Fibroblast of skin of back (primary cell): ENCODE measurements at regions not wholly inside any gene's neighbourhood (a gene's known extent, or its start where the extent isn't known, plus 50 kb on each side); places are given as distances from the start of the nearest gene placed in this dataset.

Source experiments
- DNase-seq: peaks from one replicate; pipeline ENCODE4 v3.0.0-alpha.2; 2013

GRCh38 chr12:85352016-85352415, 72.0 kb downstream of the ALX1 start:
- DNase-seq: no peak

DNA sequence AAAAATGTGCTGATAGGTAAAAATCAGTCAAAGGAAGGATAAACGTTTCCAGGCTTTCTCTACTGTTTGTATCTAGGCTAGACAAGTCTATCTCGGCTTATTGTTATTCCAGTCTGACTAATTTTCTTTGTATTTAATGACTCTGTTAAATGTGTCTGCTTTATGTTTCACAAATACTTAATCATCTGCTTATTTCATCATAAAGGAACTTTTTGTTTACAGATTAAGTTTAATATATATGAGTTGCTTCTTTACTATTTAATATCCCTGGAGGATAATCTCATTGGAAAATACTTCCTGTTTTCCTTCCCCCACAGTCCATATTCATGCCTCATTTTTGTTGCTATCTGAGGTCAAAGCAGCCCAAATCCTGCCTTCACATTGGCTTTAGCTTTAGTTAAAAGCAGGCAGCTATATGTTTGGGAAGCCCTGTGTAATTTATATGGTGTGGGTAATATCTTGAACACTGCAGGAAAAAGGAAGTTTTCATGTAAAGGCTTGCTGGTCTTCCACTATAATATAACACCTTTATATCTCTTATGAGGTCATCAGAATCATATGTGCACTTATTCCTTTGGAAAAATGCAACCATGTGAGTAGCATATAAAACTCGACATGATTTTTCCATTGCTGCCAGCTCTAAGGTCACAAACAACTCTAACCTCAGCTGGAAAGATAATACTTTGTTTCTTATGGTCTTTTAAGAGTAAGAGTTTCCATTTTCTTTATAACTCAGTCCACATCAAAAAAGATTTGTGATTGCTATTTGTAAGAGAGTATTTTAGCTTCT, 76.8 kb downstream of the ALX1 start:
- peak; percentile 0 for DNase-seq

DNA sequence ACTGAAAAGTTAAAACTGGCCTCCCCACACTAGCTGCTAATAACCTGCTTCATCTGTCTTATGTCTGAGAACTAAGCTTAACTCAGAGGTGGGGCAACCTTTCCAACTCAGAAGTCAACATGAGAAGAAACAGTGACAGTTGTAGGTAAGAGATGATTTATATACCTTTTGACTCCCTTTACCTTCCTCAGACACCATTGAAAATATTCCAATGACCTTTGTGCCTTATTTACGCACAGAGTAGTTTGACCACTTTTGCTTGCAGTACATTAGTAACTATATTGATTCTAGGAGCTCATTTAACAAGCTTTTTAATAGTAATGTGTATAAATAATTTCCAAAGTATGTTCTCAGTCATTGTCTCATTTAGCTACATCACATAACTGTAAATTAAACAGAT, 77.6 kb downstream of the ALX1 start:
- no peak for DNase-seq

DNA sequence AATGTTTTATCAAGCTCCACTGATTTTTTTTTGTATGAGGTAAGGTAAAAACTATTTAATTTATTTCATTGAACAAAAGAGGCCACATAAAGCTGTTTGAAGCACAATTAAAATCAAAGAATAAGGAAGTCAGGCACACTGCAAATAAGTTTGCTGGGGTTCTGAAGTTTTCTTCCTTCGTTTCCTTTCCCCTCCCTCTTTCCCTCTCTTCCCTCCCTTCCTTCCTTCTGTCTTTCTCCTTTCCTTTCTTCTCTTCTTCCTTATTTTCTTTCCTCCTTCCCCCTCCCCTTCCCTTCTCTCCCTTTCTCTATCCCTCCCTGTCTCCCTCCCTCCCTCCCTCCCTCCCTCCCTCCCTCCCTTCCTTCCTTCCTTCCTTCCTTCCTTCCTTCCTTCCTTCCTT, 78.7 kb downstream of the ALX1 start:
- DNase-seq: no peak

GRCh38 chr12:85363382-85364190, 83.6 kb downstream of the ALX1 start:
- DNase-seq: no peak

DNA sequence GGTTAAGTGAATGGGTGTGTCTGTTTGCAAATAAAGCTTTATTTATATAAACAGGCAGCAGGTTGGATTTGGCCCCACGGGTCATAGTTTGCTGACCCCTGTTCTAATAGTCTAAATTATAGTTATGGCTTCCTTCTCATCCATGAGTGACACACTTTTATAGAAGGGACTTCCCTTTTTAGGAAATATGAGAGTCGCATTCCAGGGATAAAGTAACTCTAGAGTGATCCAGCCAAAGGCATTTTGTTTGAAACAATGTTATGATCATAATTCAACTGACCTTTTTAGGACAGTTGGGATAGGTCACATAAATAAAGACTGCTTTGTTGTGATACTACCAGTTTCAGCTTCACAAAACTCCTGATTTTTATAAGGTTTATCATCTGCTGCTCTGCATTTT, 87.9 kb downstream of the ALX1 start:
- no peak for DNase-seq

- no peak for DNase-seq
Measured at GRCh38 chr12:85369365-85370154, 89.5 kb downstream of the ALX1 start.

- DNase-seq: no peak
Measured at GRCh38 chr12:85373045-85373444, 93.0 kb downstream of the ALX1 start.

DNA sequence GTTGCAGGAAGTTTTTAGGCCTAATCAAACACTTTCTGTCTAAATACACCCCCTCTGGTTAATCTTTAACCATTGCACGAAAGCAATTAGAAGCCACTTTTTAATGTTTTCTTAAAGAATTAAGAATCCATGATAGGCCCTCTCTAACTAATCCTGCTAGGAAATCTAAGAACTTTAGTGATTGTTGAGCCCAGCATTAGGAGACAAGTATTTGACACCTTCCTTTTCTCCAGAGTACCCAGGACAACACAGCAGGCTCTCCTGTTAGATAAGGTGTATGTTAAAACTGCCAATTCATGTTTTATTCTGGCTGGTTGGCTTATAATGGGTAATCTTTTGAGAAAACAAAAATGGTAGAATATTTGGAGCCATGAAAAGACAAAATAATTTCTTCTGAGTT, 95.0 kb downstream of the ALX1 start:
- no peak for DNase-seq

DNA sequence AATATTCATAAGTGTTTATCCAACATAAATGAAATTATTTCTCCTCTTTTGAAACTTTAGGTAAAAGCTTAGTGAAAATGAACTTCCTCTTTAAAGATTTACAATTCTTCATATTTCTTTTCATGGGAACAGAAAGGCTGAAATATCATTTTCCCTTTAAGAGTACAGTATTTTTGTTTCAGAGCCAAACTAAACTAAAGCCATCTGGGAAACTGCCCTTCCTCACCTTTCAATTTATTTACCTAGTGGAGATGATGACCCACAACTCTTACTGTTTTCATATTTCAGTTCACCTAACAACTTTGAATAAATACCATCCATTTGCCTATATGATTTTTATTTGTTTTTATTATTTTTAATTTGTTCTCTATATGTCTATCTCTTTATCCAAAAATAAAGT, 105.4 kb downstream of the ALX1 start:
- DNase-seq: no peak

GRCh38 chr12:85390266-85390665, 110.2 kb downstream of the ALX1 start:
- no peak for DNase-seq

GRCh38 chr12:85392508-85392907, 112.5 kb downstream of the ALX1 start:
- DNase-seq: no peak

DNA sequence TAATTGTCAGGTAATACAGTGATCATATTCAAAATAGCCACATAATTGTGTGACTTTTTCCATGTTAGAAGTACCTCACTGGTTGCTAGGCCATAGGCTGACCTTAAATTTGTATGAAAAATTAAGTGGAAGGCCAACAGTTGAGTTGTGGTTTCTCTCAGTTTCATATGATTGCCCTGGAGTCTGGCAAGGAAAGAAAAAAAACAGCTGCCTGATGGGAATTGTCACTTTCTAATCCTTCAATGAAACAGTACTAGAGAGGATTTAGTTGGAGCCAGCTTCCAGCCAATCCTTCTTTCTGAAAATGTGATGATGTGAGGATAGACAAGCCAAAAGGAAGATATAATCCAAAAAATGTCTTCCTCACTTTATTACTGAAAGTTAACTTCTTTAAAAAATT, 113.6 kb downstream of the ALX1 start:
- no peak for DNase-seq

DNA sequence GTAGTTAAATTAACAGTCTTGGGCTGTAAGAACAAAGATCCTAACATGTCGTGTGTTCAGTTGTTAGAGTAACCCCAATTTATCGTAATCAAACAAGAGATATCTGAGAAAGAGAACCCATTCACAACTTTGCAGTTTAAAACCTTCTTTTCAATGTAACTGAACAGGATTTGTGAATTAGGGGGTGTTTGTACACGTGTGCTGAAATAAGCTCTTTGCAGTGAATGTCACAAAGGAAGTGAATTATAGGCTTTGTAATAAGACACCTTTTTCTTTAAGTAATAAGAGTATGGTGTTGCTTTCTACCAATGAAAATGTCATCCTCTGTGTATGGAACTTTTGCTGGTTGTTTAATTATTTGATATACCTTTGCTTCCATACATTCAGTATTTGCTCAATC, 114.0 kb downstream of the ALX1 start:
- DNase-seq: no peak

- DNase-seq: no peak
Measured at GRCh38 chr12:85394809-85395208, 114.8 kb downstream of the ALX1 start.

- DNase-seq: no peak
Measured at GRCh38 chr12:85405262-85405661, 125.2 kb downstream of the ALX1 start.

DNA sequence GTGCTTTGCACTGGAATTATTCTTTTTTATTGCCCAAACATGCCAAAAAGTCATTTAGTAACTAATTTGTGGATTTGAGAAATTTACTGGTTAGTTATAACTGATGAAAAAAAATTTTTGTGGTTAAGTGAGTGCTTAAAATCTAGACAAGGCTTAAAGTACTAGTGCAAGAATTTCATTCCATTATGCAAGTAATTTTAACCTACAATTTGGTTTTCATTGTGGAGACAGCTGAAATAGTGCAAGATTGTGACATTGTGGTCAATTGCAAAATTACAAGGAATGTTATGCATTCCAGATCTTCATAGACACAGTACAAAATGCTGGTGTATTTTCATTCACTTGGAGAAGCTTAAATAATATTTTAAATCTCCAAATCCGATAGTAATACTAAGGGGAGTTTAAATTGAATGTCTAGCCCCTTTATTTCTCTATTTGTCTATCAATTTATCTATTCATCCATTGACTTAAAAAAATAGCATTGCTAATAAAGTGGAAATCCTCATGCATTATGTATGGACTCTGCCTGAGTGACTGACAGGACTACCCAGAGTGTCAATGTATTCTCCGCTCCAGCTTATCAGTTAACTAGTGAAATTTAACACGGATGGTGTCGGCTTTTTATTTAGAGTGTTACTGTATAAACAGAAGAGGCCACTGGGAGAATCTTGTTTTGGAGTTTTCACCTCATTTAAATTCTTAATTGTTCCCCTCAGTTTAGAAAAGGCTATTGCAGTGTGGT, 125.9 kb downstream of the ALX1 start:
- DNase-seq: peak; percentile 36

DNA sequence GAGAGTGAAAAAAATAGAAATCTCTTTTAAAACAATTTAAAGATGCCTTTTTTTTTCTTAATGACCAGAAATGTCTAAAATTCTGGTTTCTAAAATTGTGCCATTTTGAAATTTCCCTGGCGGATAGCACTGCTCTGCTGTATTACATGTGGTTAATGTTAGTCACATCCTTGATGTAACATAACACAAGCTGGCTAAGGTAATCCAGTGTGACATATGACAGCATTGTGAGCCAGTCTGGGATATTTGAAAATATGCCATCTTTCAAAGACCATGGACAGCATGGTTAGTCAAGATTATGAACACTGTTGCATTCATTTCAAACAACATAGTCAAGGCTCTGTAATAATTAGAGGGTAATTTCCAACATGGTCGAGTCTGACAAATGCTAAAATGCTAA, 133.2 kb downstream of the ALX1 start:
- DNase-seq: no peak

GRCh38 chr12:85422762-85423161, 142.7 kb downstream of the ALX1 start:
- no peak for DNase-seq

GRCh38 chr12:85423947-85424346, 143.9 kb downstream of the ALX1 start:
- DNase-seq: no peak

DNA sequence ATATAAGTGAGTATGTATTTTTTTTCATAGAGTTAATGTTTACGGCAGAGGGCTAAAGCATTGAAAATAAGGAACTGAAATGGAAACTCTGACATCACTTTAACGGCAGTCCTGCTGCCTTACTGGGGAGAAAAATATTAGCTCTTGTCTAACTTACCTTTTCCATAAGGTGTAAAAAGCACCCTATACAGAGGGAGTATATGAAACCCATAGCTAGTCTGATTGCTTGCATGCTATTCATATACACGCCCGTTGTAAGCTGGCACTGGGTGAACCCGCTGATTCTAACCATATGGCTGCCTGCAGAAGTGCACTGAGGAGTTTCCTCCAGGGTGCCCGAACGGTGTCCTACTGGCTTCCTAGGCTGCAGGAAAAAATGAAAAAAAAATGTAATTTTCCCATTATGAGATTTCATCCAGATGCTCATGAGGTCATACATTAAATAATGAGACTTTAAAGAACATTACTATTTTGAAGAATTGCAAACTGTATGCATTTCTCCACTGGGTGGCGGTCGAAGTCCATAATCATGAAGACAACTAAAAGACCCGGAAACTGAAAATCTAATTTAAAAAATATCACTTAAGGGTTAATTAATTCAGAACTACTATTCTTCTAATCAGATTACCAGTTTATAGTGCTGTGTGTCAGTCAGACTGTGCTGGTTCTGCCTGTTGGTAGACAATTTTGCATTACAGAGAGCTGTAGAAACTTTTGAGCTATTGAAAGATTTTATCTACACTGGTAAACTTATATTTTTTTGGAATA, 144.7 kb downstream of the ALX1 start:
- peak; percentile 12 for DNase-seq

GRCh38 chr12:85425349-85425612, 145.3 kb downstream of the ALX1 start:
- DNase-seq: no peak
